Ovary (tissue), 3 donors: ENCODE measurements at regions not wholly inside any gene's neighbourhood (a gene's known extent, or its start where the extent isn't known, plus 50 kb on each side); places are given as distances from the start of the nearest gene placed in this dataset.

ENCODE experiments used
- POLR2A ChIP-seq: fragments of 450-650 bp; IDR thresholded peaks from one replicate; pipeline ENCODE4 v1.6.1; 2017; ENCODE audit warnings: antibody characterized with exemption, mild to moderate bottlenecking, moderate library complexity
- TF ChIP-seq, protein P1 (sequence below), 3 donors: fragments of 450-650 bp in 2 of 3; fragments of 200-600 bp in 1 of 3; IDR thresholded peaks; one replicate each; pipeline versions ENCODE4 v1.5.1 to v1.8.0; 2016 to 2022; ENCODE audit warnings: antibody characterized with exemption in 3 of 3, mild to moderate bottlenecking in 1 of 3
- donor health status: DM: no; HTN: no; CAD: no.

DNA sequence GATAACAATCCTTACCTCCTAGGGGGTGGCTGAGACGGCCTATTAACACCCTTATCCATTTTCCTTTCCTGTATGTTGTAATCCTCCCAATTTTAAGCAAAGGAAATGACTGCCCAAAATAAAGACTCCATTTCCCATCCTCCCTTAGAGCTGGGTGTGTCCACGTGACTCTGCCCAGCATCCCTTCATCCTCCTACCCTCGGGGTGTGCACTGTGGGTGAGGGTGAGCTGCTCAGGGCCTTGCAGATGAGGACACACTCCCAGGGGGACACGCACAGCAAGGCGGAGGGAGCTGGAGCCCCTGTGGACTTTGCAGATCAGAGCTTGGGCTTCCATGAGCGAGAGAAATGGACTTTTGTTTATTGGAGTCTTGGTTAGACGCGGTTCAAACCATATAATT lies 186.8 kb downstream of the IRF8 start:
- TF ChIP-seq POLR2A: no peak
- TF ChIP-seq, protein P1, sequence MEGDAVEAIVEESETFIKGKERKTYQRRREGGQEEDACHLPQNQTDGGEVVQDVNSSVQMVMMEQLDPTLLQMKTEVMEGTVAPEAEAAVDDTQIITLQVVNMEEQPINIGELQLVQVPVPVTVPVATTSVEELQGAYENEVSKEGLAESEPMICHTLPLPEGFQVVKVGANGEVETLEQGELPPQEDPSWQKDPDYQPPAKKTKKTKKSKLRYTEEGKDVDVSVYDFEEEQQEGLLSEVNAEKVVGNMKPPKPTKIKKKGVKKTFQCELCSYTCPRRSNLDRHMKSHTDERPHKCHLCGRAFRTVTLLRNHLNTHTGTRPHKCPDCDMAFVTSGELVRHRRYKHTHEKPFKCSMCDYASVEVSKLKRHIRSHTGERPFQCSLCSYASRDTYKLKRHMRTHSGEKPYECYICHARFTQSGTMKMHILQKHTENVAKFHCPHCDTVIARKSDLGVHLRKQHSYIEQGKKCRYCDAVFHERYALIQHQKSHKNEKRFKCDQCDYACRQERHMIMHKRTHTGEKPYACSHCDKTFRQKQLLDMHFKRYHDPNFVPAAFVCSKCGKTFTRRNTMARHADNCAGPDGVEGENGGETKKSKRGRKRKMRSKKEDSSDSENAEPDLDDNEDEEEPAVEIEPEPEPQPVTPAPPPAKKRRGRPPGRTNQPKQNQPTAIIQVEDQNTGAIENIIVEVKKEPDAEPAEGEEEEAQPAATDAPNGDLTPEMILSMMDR (IDR thresholded peaks at IDR 0.05): no peak
